ENCODE measurements at regions not wholly inside any gene's neighbourhood (a gene's known extent, or its start where the extent isn't known, plus 50 kb on each side); places are given as distances from the start of the nearest gene placed in this dataset.

- TF ChIP-seq, protein P1, sequence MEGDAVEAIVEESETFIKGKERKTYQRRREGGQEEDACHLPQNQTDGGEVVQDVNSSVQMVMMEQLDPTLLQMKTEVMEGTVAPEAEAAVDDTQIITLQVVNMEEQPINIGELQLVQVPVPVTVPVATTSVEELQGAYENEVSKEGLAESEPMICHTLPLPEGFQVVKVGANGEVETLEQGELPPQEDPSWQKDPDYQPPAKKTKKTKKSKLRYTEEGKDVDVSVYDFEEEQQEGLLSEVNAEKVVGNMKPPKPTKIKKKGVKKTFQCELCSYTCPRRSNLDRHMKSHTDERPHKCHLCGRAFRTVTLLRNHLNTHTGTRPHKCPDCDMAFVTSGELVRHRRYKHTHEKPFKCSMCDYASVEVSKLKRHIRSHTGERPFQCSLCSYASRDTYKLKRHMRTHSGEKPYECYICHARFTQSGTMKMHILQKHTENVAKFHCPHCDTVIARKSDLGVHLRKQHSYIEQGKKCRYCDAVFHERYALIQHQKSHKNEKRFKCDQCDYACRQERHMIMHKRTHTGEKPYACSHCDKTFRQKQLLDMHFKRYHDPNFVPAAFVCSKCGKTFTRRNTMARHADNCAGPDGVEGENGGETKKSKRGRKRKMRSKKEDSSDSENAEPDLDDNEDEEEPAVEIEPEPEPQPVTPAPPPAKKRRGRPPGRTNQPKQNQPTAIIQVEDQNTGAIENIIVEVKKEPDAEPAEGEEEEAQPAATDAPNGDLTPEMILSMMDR (IDR thresholded peaks at IDR 0.05) = no peak
- TF ChIP-seq, protein P2, sequence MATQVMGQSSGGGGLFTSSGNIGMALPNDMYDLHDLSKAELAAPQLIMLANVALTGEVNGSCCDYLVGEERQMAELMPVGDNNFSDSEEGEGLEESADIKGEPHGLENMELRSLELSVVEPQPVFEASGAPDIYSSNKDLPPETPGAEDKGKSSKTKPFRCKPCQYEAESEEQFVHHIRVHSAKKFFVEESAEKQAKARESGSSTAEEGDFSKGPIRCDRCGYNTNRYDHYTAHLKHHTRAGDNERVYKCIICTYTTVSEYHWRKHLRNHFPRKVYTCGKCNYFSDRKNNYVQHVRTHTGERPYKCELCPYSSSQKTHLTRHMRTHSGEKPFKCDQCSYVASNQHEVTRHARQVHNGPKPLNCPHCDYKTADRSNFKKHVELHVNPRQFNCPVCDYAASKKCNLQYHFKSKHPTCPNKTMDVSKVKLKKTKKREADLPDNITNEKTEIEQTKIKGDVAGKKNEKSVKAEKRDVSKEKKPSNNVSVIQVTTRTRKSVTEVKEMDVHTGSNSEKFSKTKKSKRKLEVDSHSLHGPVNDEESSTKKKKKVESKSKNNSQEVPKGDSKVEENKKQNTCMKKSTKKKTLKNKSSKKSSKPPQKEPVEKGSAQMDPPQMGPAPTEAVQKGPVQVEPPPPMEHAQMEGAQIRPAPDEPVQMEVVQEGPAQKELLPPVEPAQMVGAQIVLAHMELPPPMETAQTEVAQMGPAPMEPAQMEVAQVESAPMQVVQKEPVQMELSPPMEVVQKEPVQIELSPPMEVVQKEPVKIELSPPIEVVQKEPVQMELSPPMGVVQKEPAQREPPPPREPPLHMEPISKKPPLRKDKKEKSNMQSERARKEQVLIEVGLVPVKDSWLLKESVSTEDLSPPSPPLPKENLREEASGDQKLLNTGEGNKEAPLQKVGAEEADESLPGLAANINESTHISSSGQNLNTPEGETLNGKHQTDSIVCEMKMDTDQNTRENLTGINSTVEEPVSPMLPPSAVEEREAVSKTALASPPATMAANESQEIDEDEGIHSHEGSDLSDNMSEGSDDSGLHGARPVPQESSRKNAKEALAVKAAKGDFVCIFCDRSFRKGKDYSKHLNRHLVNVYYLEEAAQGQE (IDR thresholded peaks at IDR 0.05; ENCODE audit: insufficient read depth in 1 of 2, low read depth in 2 of 2, low read length in 1 of 2) = no peak
- TF ChIP-seq SIN3A (IDR thresholded peaks at IDR 0.05; ENCODE audit: borderline replicate concordance, insufficient read depth, low read depth, low read length) (no peak), POLR2AphosphoS5 (IDR thresholded peaks at IDR 0.05; ENCODE audit: low read depth, low read length) (no peak)
Measured at GRCh38 chr3:30076899-30077298, 529.5 kb upstream of the TGFBR2 start.

Data from Panc1 (cell line).